ENCODE measurements at regions not wholly inside any gene's neighbourhood (a gene's known extent, or its start where the extent isn't known, plus 50 kb on each side); places are given as distances from the start of the nearest gene placed in this dataset.
"Not testable (repeated sequence)": the region's sequence is repeated elsewhere in the genome, so short reads cannot be mapped to it uniquely, and the experiment has no call there.

GRCh38 chr3:6315906-6316305 lies 545.0 kb upstream of the GRM7 start:
- TF ChIP-seq CTCF (IDR thresholded peaks at IDR 0.05; ENCODE audit: borderline replicate concordance, extremely low read depth, low read length, poor library complexity, severe bottlenecking) (no peak), EZH2 (IDR thresholded peaks at IDR 0.05; ENCODE audit: borderline replicate concordance, low read depth, low read length, severe bottlenecking) (no peak)
- Histone ChIP-seq H3K36me3 (ENCODE audit: insufficient read depth, low read length) (no peaks in the 10 kb centered on the region), H3K27ac (ENCODE audit: low read length) (no peak overlapping the region), H3K9ac (ENCODE audit: low read depth, low read length) (no peak overlapping the region), H2AFZ (ENCODE audit: low read depth, low read length) (no peak overlapping the region), H3K4me2 (ENCODE audit: insufficient read depth, low read length) (no peak overlapping the region), H3K27me3 (ENCODE audit: insufficient read depth, low read length, poor library complexity) (no peaks in the 10 kb centered on the region), H3K9me3 (ENCODE audit: insufficient read depth, low read length, severe bottlenecking) (no peaks in the 10 kb centered on the region), H3K79me2 (ENCODE audit: insufficient read depth, low read length) (no peaks in the 10 kb centered on the region), H3K4me1 (ENCODE audit: insufficient read depth, low read length) (no peaks in the 10 kb centered on the region), H4K20me1 (ENCODE audit: insufficient read depth, low read length) (no peaks in the 10 kb centered on the region), H3K4me3 (ENCODE audit: low read depth in 1 of 2, low read length in 2 of 2) (no peak overlapping the region)
- ATAC-seq (ENCODE audit: insufficient read depth, low read depth), result no peak
- DNase-seq, result no peak

GRCh38 chr3:6321999-6322398 lies 538.9 kb upstream of the GRM7 start:
- Histone ChIP-seq H3K79me2 (ENCODE audit: insufficient read depth, low read length) (no peaks in the 10 kb centered on the region), H3K4me3 (ENCODE audit: low read depth in 1 of 2, low read length in 2 of 2) (no peak overlapping the region), H3K4me2 (ENCODE audit: insufficient read depth, low read length) (no peak overlapping the region), H3K9me3 (ENCODE audit: insufficient read depth, low read length, severe bottlenecking) (no peaks in the 10 kb centered on the region), H2AFZ (ENCODE audit: low read depth, low read length) (no peak overlapping the region), H3K4me1 (ENCODE audit: insufficient read depth, low read length) (no peaks in the 10 kb centered on the region), H3K36me3 (ENCODE audit: insufficient read depth, low read length) (no peaks in the 10 kb centered on the region), H3K27me3 (ENCODE audit: insufficient read depth, low read length, poor library complexity) (no peaks in the 10 kb centered on the region), H3K27ac (ENCODE audit: low read length) (no peak overlapping the region), H4K20me1 (ENCODE audit: insufficient read depth, low read length) (no peaks in the 10 kb centered on the region), H3K9ac (ENCODE audit: low read depth, low read length) (no peak overlapping the region)
- TF ChIP-seq CTCF (IDR thresholded peaks at IDR 0.05; ENCODE audit: borderline replicate concordance, extremely low read depth, low read length, poor library complexity, severe bottlenecking) (no peak), EZH2 (IDR thresholded peaks at IDR 0.05; ENCODE audit: borderline replicate concordance, low read depth, low read length, severe bottlenecking) (no peak)
- no peak for ATAC-seq (ENCODE audit: insufficient read depth, low read depth)
- DNase-seq, result no peak

- Histone ChIP-seq H3K4me2 (ENCODE audit: insufficient read depth, low read length) (no peak overlapping the region), H3K4me3 (ENCODE audit: low read depth in 1 of 2, low read length in 2 of 2) (no peak overlapping the region), H3K27ac (ENCODE audit: low read length) (no peak overlapping the region), H2AFZ (ENCODE audit: low read depth, low read length) (no peak overlapping the region), H3K27me3 (ENCODE audit: insufficient read depth, low read length, poor library complexity) (no peaks in the 10 kb centered on the region), H3K36me3 (ENCODE audit: insufficient read depth, low read length) (no peaks in the 10 kb centered on the region), H3K9ac (ENCODE audit: low read depth, low read length) (no peak overlapping the region), H3K9me3 (ENCODE audit: insufficient read depth, low read length, severe bottlenecking) (no peaks in the 10 kb centered on the region), H4K20me1 (ENCODE audit: insufficient read depth, low read length) (no peaks in the 10 kb centered on the region), H3K4me1 (ENCODE audit: insufficient read depth, low read length) (no peaks in the 10 kb centered on the region), H3K79me2 (ENCODE audit: insufficient read depth, low read length) (no peaks in the 10 kb centered on the region)
- no peak for TF ChIP-seq CTCF (IDR thresholded peaks at IDR 0.05; ENCODE audit: borderline replicate concordance, extremely low read depth, low read length, poor library complexity, severe bottlenecking)
- no peak for TF ChIP-seq EZH2 (IDR thresholded peaks at IDR 0.05; ENCODE audit: borderline replicate concordance, low read depth, low read length, severe bottlenecking)
- no peak for ATAC-seq (ENCODE audit: insufficient read depth, low read depth)
- DNase-seq, result no peak
These were observed 534.1 kb upstream of the GRM7 start for GRCh38 chr3:6326771-6327170.

- H3K79me2 ChIP-seq (ENCODE audit: insufficient read depth, low read length); H3K4me2 ChIP-seq (ENCODE audit: insufficient read depth, low read length); H3K27ac ChIP-seq (ENCODE audit: low read length); H3K9ac ChIP-seq (ENCODE audit: low read depth, low read length); H3K27me3 ChIP-seq (ENCODE audit: insufficient read depth, low read length, poor library complexity); DNase-seq; H3K4me3 ChIP-seq (ENCODE audit: low read depth in 1 of 2, low read length in 2 of 2); H3K9me3 ChIP-seq (ENCODE audit: insufficient read depth, low read length, severe bottlenecking); H3K36me3 ChIP-seq (ENCODE audit: insufficient read depth, low read length); H2AFZ ChIP-seq (ENCODE audit: low read depth, low read length); ATAC-seq (ENCODE audit: insufficient read depth, low read depth); H4K20me1 ChIP-seq (ENCODE audit: insufficient read depth, low read length); H3K4me1 ChIP-seq (ENCODE audit: insufficient read depth, low read length): not testable (repeated sequence)
These were observed 520.0 kb upstream of the GRM7 start for GRCh38 chr3:6340980-6341325.

Data from DND-41 (cell line).